ENCODE measurements at regions not wholly inside any gene's neighbourhood (a gene's known extent, or its start where the extent isn't known, plus 50 kb on each side); places are given as distances from the start of the nearest gene placed in this dataset.
"Not testable (repeated sequence)": the region's sequence is repeated elsewhere in the genome, so short reads cannot be mapped to it uniquely, and the experiment has no call there.

DNA sequence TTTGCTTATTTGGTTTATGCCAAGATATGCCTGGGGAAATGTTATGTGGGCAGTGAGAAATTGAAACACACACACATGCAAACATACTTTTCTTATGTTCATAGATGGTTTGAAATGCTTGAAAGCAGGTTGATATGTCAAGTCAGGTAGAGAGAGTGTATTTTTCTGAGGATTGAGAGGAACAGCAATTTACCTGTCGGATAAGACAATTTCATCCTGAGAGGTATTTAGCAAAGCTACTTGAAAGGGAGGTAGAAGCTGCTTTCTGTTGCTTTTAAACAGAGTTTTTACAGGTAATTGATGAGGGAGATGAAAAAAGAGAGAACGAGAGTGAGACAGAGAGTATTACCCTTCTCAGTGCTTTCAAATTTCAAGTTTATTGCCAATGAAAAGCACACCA lies 854.3 kb downstream of the CDH8 start:
- DNase-seq (ENCODE audit: low read depth): no peak

DNA sequence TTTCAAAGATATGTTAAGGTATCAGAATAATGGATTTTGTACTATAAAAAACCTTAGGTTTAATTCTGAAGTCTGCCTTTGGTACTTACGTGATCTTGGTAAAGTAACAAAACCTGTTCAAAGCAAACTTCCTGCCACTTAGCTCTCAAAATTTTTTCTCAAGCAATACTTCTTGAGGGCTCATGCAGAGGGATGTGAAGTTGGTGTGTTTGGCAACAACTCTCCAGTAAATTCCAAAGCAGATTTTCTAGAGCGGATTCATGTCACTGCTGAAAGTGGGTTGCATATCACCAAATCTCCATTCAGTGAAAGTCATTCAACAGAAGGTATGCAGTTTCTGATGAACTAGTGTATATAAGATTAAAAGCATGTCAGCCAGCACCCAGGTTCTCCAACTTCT lies 856.7 kb downstream of the CDH8 start:
- DNase-seq (ENCODE audit: low read depth): no peak

DNA sequence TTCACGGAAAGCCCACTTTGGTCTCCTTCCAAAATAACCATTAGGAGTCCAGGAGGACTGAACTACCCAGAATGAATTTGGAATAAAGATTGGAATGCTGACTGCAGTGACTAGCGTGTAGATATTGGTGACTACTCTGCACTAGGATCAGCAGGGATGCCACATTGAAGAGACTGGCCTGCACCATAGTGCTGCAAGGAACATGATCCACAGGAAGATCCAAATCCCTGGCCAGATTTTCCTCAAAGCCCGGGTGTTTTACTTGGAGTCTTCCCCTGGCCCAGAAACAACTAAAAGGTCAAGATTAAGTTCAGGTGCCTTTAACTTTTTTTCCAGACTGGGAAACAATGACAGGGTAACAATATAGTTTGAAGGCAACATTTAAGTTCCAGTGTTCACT lies 870.4 kb downstream of the CDH8 start:
- DNase-seq (ENCODE audit: low read depth): no peak

DNA sequence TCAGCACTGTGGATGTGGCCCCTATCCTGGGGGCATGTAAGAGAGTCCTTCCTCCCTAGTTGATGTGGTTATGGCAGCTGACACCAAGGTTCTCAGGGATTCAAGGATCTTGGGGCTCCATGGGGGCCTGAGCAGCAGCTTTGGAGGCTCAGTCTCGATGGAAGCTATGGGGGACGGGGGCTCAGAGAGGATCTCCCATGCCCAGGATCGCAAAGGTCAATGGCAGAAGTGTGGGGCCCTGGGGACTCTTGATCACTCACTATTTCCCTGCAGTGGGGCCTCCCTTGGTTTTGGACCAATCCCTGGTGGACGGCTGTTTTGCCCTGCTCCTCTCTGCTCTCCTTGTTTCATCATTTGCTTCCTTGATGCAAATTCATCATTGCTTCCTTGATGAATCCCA lies 885.9 kb downstream of the CDH8 start:
- no peak for DNase-seq (ENCODE audit: low read depth)

DNA sequence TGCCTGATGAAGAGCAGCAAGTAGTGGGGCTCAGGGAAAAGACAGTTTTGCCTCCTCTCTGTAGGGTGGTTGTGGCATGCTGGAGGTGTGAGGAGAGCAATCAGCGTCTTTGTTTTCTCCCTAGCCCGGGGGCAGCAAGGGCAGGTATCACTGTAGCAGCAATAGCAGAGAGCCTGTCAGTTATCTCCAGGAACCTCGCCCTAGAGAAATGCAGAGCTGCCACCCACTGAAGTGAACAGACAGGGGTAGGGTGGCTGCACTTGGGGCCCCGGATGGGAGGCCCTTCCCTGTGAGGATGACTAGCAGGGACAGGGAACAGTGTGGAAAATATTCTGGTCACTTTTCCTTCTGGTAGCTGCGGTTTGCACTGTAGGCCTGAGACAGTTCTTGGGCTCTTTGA lies 886.5 kb downstream of the CDH8 start:
- no peak for DNase-seq (ENCODE audit: low read depth)

DNA sequence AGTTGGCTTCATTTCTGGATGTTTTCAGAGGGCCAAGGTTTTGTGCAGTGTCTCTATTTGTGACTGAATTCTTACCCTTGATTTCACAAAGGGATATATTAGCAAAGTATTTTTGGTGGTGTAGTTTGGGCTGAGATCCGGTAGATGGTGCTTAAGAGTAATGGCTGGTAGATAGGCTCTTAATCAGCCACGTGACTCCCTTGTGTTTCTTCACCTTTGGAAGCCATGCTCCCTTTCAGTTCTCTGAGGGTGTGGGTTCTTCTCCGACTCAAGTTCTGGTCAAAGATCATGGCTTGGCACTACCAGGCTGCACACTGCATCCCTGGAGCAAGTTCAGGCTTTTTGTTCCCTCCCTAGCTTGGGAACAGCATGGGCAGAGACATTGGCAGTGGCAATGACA lies 887.3 kb downstream of the CDH8 start:
- no peak for DNase-seq (ENCODE audit: low read depth)

DNA sequence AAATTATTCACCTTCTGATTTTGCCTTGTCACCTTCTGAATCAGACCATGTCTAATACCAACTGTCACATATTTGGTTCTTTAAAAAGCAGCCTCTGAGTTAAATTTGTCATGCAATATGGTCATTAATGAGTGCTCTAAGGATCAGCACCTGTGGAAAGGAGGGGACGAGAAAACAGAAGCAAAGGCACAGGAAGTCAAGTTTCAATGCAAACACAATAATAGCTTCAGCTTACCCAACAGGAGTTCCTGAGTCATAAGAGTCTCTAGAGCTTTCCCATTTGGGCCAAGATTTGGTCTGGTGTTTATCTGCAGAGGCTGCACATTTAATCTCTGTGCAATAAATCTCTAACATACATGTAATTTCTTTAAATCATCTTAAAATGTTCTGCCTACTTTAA lies 889.8 kb downstream of the CDH8 start:
- no peak for DNase-seq (ENCODE audit: low read depth)

DNA sequence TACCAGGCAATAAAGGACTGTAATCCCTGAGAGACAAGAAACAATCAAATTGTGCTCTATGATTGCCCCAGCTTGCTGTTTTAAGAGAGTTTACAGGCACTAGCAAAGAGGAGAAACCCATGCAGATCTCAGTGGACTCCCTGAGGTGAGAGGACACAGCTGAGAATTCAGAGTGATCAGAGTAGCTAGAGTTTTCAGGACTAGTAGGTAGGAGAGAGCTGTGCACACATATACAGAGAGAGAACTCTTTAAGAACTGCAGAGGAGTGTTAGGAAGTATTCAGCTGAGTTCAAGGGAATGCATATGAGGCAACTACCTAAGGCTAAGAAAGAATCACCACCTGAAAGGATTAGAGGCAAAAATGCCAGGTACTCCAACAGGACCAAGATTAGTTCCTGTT lies 904.8 kb downstream of the CDH8 start:
- no peak for DNase-seq (ENCODE audit: low read depth)

DNA sequence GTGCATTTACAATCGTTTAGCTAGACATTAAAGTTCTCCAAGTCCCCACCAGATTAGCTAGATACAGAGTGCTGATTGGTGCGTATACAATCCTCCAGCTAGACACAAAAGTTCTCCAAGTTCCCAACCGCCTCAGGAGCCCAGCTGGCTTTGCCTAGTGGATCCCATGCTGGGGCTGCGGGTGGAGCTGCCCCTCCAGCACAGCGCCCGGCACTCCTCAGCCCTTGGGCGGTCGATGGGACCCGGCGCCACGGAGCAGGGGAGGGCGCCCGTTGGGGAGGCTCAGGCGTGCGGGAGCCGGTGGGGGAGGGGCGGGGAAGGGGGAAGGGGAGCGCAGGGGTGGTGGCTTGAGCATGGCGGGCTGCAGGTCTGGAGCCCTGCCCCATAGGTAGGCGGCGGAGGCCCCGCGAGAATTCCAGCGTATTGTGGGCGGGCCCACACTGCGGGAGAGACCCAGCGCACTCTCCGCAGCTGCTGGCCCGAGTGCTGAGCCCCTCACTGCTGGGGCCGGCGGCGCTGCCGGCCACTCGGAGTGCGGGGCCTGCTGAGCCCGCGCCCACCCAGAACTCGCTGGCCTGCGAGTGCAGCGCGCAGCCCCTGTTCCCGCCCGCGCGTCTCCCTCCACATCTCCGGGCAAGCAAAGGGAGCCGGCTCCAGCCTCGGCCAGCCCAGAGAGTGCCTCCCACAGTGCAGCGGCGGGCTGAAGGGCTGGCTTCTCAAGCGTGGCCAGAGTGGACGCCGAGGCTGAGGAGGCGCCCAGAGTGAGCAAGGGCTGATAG lies 907.5 kb downstream of the CDH8 start:
- DNase-seq (ENCODE audit: low read depth): no peak

DNA sequence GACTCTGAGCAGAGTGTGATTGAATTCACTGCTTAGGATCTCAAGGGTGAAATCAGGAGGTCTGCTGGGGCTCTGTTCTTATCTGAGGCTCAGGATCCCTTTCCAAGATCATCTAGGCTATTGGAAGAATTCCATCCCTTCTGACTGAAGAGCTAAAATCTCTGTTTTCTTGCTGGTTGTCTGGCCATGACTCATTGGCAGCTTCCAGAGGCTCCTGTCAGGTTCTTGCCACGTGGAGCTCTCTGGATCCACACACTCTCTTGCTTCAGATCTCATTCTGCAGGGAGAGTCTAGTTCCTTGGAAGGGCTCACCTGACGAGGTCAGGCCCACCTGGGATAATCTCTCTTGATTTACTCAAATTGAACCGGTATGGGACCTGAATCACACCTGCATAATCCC lies 930.7 kb downstream of the CDH8 start:
- DNase-seq (ENCODE audit: low read depth): no peak

DNA sequence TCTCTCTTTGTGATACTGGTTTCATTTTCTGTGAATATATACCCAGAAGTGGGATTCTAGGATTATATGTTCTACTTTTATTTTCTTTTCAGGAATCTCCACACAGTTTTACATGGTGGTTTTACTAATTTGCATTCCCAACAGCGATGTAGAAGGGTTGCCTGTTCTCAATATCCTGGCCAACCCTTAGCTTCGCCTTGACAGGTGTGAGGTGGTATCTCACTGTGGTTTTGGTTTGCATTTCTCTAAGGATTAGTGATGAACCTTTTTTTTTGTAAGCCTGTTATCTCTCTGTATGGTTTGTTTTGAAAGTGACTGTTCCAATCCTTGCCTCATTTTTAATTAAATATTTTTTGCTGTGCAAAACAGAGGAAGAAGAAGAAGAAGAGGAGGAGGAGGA lies 937.7 kb downstream of the CDH8 start:
- DNase-seq (ENCODE audit: low read depth): no peak

DNA sequence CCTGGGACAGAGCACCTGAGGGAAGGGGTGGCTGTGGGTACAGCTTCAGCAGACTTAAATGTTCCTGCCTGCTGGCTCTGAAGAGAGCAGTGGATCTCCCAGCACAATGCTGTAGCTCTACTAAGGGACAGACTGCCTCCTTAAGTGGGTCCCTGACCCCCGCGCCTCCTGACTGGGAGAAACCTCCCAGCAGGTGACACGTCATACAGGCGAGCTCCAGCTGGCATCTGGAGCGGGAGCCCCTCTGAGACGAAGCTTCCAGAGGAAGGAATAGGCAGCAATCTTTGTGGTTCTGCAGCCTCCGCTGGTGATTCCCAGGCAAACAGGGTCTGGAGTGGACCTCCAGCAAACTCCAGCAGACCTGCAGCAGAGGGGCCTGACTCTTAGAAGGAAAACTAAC lies 944.9 kb downstream of the CDH8 start:
- DNase-seq (ENCODE audit: low read depth): not testable (repeated sequence)

DNA sequence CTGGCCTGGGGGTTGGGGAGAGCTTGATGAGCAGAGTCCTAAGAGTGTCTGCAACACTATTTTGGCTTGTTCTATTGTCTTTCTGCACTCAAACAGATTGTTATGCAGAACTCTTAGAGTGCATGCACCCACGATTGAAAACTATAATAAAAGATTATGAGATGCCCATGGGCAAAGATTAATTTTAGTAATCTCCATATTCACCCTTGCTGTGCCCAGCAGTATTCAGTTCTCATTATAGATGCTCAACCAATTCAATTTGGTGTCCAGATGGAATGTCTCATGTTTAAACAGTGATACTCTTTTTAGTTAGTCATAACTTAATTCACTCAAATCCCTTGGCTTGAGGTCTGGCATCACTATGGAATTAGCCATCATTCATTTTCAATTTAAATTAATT lies 952.5 kb downstream of the CDH8 start:
- no peak for DNase-seq (ENCODE audit: low read depth)

DNA sequence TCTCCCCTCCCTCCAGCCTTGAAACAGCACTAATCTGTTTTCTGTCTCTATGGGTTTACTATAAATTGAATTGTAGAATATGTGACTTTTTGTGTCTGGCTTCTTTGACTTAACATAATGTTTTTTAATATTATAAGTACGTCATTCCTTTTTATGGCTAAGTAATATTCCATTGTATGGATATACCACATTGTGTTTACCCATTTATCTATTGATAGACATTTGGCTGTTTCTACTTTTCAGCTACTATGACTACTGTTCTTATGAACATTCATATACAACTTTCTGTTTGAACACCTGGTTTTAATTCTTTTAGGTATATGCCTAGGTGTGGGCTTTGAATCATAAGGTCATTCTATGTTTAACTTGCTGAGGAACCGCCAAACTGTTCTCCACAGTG lies 961.9 kb downstream of the CDH8 start:
- DNase-seq (ENCODE audit: low read depth): no peak

DNA sequence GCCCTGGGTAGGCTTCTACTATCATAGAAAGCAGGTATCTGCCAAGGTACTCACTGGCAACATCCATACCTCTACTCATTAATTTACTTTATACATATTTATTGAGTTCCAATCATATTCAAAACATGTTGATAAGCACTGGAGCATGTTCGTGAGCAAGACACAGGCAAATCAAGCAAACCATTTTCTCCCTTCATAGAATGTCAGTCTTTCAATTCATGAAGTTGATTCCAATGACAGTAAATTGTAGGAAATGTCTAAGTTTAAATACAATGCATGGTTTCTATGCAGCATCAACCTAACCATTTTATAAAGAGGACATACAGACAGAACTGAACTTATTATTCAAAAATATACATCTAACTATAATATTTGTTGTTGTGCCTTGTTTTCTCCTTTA lies 978.6 kb downstream of the CDH8 start:
- DNase-seq (ENCODE audit: low read depth): no peak

DNA sequence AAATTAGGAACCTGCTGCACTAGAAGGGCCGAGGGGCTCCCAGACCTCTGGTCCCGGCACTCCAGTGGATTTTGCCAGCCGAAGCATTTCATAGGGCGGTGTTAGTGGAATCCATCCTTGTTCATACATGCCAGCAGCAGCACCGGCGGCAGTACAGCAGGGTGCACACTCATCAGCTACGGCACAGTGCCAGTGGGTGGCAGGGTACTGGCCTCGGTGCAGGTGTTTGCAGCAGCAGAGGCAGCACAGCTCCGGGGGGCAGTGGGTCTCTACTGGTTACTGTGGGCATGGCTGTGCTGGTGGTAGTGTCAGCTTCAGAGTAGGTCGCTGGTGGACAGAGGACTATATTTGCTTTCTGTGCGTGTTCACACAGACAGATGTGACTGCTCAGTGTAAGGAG lies 985.7 kb downstream of the CDH8 start:
- no peak for DNase-seq (ENCODE audit: low read depth)

DNA sequence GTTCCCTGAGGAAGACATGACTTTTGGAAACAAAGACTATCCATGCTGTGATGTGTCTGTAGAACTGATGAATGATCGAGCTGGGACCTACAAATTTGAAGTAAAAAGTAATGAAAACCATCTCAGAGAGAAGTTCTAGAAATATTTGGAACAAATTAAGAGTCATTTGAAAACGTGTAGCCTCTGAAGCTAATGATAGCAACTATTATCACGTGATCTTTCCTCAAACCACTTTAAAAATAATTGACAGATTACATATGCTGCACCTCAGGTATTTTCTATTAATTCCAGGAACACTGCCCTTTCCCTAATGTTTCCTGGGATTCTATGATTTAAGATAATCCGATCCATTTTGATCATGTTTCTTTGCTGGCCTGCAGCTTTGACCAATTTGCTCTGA lies 990.3 kb downstream of the CDH8 start:
- DNase-seq (ENCODE audit: low read depth): no peak

DNA sequence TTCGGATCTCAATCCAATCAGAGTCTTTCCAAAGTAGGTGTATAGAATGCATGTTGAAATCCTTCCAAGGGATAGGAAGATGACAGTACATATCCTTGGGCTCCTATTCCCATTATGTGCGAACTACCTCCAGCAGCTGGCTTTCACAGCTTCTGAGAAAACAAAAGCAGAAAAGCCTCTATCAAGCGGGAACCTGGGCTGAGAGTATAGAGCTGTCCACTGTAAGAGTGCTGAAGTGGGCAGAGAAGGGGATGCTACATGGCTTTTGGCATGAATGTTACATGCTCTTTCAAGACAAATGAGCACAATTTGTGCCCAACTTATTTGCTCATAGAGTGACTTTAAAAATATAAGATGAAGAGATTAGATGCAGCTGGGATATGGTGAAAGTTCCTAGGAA lies 993.5 kb downstream of the CDH8 start:
- DNase-seq (ENCODE audit: low read depth): no peak

DNA sequence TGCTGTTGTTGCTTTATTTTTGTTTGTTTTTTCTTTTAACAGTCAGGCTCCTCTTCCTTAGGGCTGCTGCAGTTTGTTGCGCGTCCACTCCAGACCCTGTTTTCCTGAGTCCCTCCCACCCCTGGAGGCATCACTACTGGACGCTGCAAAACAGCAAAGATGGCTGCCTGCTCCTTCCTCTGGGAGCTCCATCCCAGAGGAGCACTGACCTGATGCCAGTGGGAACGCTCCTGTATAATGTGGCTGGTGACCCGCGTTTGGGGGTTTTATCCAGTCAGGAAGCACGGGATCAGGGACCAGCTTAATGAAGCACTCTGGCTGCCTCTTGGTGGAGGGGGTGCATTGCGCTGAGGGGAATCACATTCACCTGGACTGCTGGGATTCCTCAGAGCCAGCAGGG lies 1005.6 kb downstream of the CDH8 start:
- DNase-seq (ENCODE audit: low read depth): no peak

DNA sequence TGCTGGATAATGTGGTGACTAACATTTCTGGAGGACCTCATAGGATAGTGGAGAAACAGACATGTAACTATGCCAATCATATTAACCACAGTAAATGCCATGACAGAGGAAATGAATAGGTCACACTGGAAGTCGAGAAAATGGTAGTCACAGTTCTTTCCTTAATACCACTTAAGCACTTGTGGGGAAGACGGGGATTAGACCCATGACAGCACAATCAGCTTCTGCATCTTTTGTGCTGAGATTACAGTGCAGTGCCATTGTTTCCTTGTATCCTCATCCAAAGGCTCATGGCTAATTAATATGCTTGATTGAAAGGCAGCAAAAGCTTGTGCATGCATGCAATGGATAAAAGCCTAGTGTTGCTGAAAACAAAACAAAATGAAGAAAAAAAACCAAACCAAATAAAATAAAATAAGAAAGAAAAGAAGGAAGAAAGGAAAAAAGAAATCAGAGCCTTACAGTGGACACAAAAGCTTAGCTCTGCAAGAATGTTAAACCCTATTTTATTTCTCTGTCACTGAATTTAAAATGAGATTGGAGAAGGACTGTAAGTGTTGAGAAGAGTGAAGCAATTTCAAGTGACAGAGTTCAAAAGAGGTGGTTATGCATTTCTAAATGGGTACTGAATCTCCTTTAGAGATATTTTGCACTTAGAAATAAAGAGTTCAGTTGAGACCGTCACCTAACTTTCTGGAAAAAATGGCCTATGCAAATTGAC lies 1011.9 kb downstream of the CDH8 start:
- no peak for DNase-seq (ENCODE audit: low read depth)

DNA sequence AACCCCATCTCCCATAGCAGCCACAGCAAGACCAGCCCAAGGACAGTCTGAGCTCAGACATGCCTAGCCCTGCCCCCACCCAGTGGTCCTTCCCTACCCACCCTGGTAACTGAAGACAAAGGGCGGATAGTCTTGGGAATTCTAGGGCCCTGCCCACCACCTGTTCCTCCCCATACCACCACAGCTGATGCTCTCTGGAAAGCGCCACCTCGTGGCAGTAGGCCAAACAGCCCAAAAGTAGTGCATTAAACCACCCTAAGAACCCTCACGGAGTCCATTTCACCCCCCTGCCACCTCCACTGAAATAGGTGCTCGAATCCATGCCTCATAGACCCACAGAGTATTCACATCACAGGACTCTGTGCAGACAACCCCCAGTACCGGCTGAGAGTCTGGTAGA lies 1021.4 kb downstream of the CDH8 start:
- DNase-seq (ENCODE audit: low read depth): no peak

DNA sequence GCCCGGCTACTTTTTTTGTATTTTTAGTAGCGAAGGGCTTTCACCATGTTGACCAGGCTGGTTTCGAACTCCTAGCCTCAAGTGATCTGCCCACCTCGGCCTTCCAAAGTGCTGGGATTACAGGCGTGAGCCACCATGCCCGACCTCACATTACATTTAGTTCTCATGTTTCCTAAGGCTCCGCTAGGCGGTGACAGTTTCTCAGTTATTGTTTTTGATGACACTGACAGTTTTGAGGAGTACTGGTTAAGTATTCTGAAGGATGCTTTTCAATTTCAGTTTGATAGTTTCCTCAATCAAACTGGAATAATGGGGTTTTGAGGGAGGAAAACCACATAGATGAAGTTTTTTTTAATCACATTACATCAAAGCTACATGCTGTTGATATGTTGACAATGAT lies 1028.5 kb downstream of the CDH8 start:
- DNase-seq (ENCODE audit: low read depth): no peak

DNA sequence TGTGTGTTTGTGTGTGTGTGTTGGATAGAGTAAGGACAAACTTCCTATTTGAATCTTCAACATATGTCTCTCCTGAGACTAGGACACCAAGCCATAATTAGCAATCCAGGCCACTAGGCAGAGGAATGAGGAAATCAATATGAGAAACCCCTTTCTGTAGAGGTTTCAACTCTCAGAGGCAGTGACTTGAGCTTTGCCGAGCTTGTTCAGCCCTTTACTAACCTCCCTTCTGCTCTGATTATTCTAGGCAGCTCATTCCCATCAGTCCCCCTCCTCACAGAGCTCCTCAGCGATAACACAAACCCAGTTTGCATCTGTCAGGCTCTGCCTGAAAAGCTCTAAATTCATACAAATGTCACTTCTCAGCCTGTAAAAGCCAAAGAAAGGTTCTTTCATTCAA lies 1030.3 kb downstream of the CDH8 start:
- DNase-seq (ENCODE audit: low read depth): no peak

Measured in stromal cell of bone marrow (primary cell).